NCI-H2227 (cell line): ENCODE measurements at regions not wholly inside any gene's neighbourhood (a gene's known extent, or its start where the extent isn't known, plus 50 kb on each side); places are given as distances from the start of the nearest gene placed in this dataset.
A peak's percentile ranks its signal among the peaks of the same experiment; 100 is the strongest.

Experiments used
- DNase-seq: peaks from one replicate; lab custom pipeline; 2025; ENCODE audit not compliant: unreplicated experiment; lab: John Stamatoyannopoulos, UW

- DNase-seq = no peak
Observed at GRCh38 chrX:69365349-69365748, 138.8 kb upstream of the NALF2 start.

- no peak for DNase-seq
Observed at GRCh38 chrX:69362856-69363255, 141.3 kb upstream of the NALF2 start.

- no peak for DNase-seq
Observed at GRCh38 chrX:69362354-69362753, 141.8 kb upstream of the NALF2 start.

- no peak for DNase-seq
Observed at GRCh38 chrX:69361311-69361845, 142.7 kb upstream of the NALF2 start.

- no peak for DNase-seq
Observed at GRCh38 chrX:69357317-69357716, 146.8 kb upstream of the NALF2 start.

- DNase-seq = no peak
Observed at GRCh38 chrX:69324851-69325250, 159.6 kb upstream of the PJA1 start.

- DNase-seq = no peak
Observed at GRCh38 chrX:69323786-69324720, 158.8 kb upstream of the PJA1 start.

GRCh38 chrX:69321789-69322188, 156.5 kb upstream of the PJA1 start:
- no peak for DNase-seq

- no peak for DNase-seq
Observed at GRCh38 chrX:69321006-69321655, 155.9 kb upstream of the PJA1 start.

GRCh38 chrX:69320116-69320515, 154.9 kb upstream of the PJA1 start:
- no peak for DNase-seq

GRCh38 chrX:69319376-69319775, 154.1 kb upstream of the PJA1 start:
- no peak for DNase-seq

- DNase-seq = no peak
Observed at GRCh38 chrX:69318651-69319340, 153.5 kb upstream of the PJA1 start.

- no peak for DNase-seq
Observed at GRCh38 chrX:69317721-69318120, 152.5 kb upstream of the PJA1 start.

- DNase-seq = peak; percentile 71
Observed at GRCh38 chrX:69314436-69315348, 149.4 kb upstream of the PJA1 start.

- DNase-seq = no peak
Observed at GRCh38 chrX:69313617-69314290, 148.5 kb upstream of the PJA1 start.

GRCh38 chrX:69311936-69312670, 146.8 kb upstream of the PJA1 start:
- no peak for DNase-seq

- DNase-seq = peak; percentile 61
Observed at GRCh38 chrX:69309074-69309792, 144.0 kb upstream of the PJA1 start.

- DNase-seq = peak; percentile 51
Observed at GRCh38 chrX:69307756-69308155, 142.5 kb upstream of the PJA1 start.

- no peak for DNase-seq
Observed at GRCh38 chrX:69307029-69307428, 141.8 kb upstream of the PJA1 start.
